GM12878 (cell line): ENCODE measurements at regions not wholly inside any gene's neighbourhood (a gene's known extent, or its start where the extent isn't known, plus 50 kb on each side); places are given as distances from the start of the nearest gene placed in this dataset.

ENCODE experiments used
- ATAC-seq: fragments of 200-7000 bp; cut with Tn5 transposase; 3 replicates; pipeline ENCODE4 v1.9.1; 2020; ENCODE audit warnings: mild to moderate bottlenecking, moderate library complexity
- BruUV-seq: library from RNA; stranded (reverse); fragments of 400-500 nt; replicated peaks from 2 replicates; lab custom pipeline; 2021; lab: Mats Ljungman, UMichigan
- CTCF ChIA-PET: fragments of 300-600 bp; sonication (Branson Sonifier 250); formaldehyde crosslinking; extraction: SDS; loops from one replicate; lab custom pipeline; 2021; ENCODE audit warnings: inconsistent platforms; lab: Yijun Ruan, JAX
- POLR2A ChIA-PET: fragments of 350-600 bp; formaldehyde crosslinking; extraction: SDS; loops from one replicate; lab custom pipeline; 2021; ENCODE audit warnings: inconsistent platforms; lab: Charles Lee
- RAD21 ChIA-PET: fragments of 300-600 bp; sonication (Branson Sonifier 250); formaldehyde crosslinking; loops from one replicate; lab custom pipeline; 2023; ENCODE audit warnings: antibody characterized with exemption; ENCODE audit not compliant: unreplicated experiment; lab: Charles Lee
- SMC1A ChIA-PET: fragments of 300-600 bp; sonication (Branson Sonifier 250); formaldehyde crosslinking; loops from one replicate; lab custom pipeline; 2023; ENCODE audit not compliant: unreplicated experiment, uncharacterized antibody; lab: Charles Lee
- DNase-seq: peaks from one replicate; pipeline ENCODE4 v3.0.0-alpha.2; 2011; ENCODE audit warnings: low read depth, low spot score
- FAIRE-seq: peaks from 3 replicates; lab custom pipeline; 2011; peaks lifted over from hg19 to GRCh38; lab: Jason Lieb, UNC
- H2AFZ ChIP-seq: 2 replicates; pipeline ENCODE4 v1.6.0; 2011; ENCODE audit warnings: low read depth, low read length, control low read depth; ENCODE audit not compliant: control insufficient read depth
- H3K27ac ChIP-seq: 2 replicates; pipeline ENCODE4 v1.5.1; 2011; ENCODE audit warnings: control low read depth; ENCODE audit not compliant: control insufficient read depth, insufficient read depth
- H3K27me3 ChIP-seq, 2 experiments: replicated peaks in 1 of 2; 2 replicates each; pipeline versions ENCODE4 v1.6.0 to v1.6.1; 2011; ENCODE audit warnings: low read length in 1 of 2; ENCODE audit not compliant: control insufficient read depth in 2 of 2, insufficient read depth in 2 of 2
- H3K36me3 ChIP-seq, 2 experiments: 2 replicates each; pipeline ENCODE4 v1.5.1; 2011; ENCODE audit warnings: low read length in 1 of 2; ENCODE audit not compliant: control insufficient read depth in 2 of 2, insufficient read depth in 2 of 2
- H3K4me1 ChIP-seq: 2 replicates; pipeline ENCODE4 v1.6.1; 2011; ENCODE audit warnings: mild to moderate bottlenecking, low read length, moderate library complexity, mixed read lengths; ENCODE audit not compliant: control insufficient read depth, insufficient read depth
- H3K4me2 ChIP-seq: 2 replicates; pipeline ENCODE4 v1.6.0; 2011; ENCODE audit warnings: control low read depth; ENCODE audit not compliant: control insufficient read depth, insufficient read depth
- H3K4me3 ChIP-seq: fragments of 200-600 bp; sonication (generic); 2 replicates; pipeline ENCODE4 v1.5.1; 2016
- H3K79me2 ChIP-seq: 2 replicates; pipeline ENCODE4 v1.6.0; 2011; ENCODE audit warnings: low read length; ENCODE audit not compliant: control insufficient read depth, insufficient read depth
- H3K9ac ChIP-seq: 2 replicates; pipeline ENCODE4 v1.8.0; 2011; ENCODE audit warnings: low read length, control low read depth, mixed read lengths; ENCODE audit not compliant: control insufficient read depth, insufficient read depth
- H3K9me3 ChIP-seq: replicated peaks from 3 replicates; pipeline ENCODE4 v1.5.1; 2011; ENCODE audit warnings: mild to moderate bottlenecking, low read length; ENCODE audit not compliant: control insufficient read depth, insufficient read depth
- H4K20me1 ChIP-seq: 2 replicates; pipeline ENCODE4 v1.6.0; 2011; ENCODE audit not compliant: control insufficient read depth, insufficient read depth
- CHD4 ChIP-seq: fragments of 200-600 bp; sonication (generic); IDR thresholded peaks from 2 replicates; pipeline ENCODE4 v1.6.1; 2016; ENCODE audit warnings: mild to moderate bottlenecking
- CREM ChIP-seq: IDR thresholded peaks from 2 replicates; pipeline ENCODE4 v1.6.1; 2014; ENCODE audit warnings: antibody characterized with exemption, low read depth
- CUX1 ChIP-seq: IDR thresholded peaks from 2 replicates; pipeline ENCODE4 v1.6.1; 2012; ENCODE audit warnings: improper control_type of control experiment, low read depth, low read length; ENCODE audit not compliant: insufficient replicate concordance
- LARP7 ChIP-seq: fragments of 450-650 bp; IDR thresholded peaks from 2 replicates; pipeline ENCODE4 v1.6.1; 2017; ENCODE audit warnings: mild to moderate bottlenecking
- WGBS: methylation state at CpG from one replicate; pipeline ENCODE4 v1.1.6; 2016; ENCODE audit warnings: low lambda C conversion rate; ENCODE audit not compliant: insufficient replicate concordance, insufficient coverage; ENCODE audit errors: missing lambda C conversion rate; 5-methylcytosine and 5-hydroxymethylcytosine counted together
- in situ Hi-C: fragments of 300-500 bp; cut with MboI; formaldehyde crosslinking; loops from 9 replicates; pipeline ENCODE4 v1.14.3; 2018; ENCODE audit warnings: mixed read lengths
- intact Hi-C: fragments of 100-400 bp; cut with micrococcal nuclease; formaldehyde crosslinking; loops from one replicate; pipeline ENCODE4 v1.14.2; 2022; ENCODE audit not compliant: unreplicated experiment

- TF ChIP-seq CUX1 (no peak), CREM (no peak), LARP7 (no peak)
Measured at GRCh38 chr5:4927097-4927496, 213.0 kb upstream of the ADAMTS16 start (continued).

DNA sequence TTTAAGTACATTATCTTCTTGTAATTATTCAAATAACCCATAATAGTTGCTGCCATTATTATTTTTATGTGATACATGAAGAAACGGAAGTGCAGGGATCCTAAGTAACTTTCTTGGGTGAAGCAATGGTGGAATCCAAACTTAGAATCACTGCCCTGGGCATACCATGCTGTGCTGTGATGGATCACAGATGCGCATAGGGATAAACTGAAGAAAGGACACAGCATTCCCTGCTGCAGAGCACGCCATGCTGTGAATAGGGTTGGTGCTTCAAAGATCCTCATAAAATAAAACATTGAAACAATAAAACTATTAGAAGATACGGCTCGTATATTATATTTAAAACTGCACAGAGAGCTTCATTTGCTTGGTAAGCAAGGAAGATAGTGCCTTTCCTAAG, 211.7 kb upstream of the ADAMTS16 start:
- H2AFZ ChIP-seq = no peak overlapping the region
- no peaks in the 10 kb centered on the region for H4K20me1 ChIP-seq
- no peaks in the 10 kb centered on the region for H3K9me3 ChIP-seq
- no peaks in the 10 kb centered on the region for H3K79me2 ChIP-seq
- no peak for DNase-seq
- H3K9ac ChIP-seq = no peak overlapping the region
- in situ Hi-C loops (no loop called here), intact Hi-C loops (no loop called here)
- ChIA-PET CTCF (no interaction called here), POLR2A (no interaction called here), SMC1A (interaction anchor here (1.0 kb wide), 1 partner anchor 9 kb away, joined by 5 read pairs; no protein-coding TSS in a partner anchor), RAD21 (no interaction called here)
- no peak for FAIRE-seq
- WGBS = 35% methylated on average over 5 of the region's 5 CpGs
- no TSS peak for BruUV-seq
- ATAC-seq = no peak
- no peaks in the 10 kb centered on the region for H3K4me1 ChIP-seq
- no peak overlapping the region for H3K27ac ChIP-seq
- no peak overlapping the region for H3K4me3 ChIP-seq
- no peak overlapping the region for H3K4me2 ChIP-seq
- TF ChIP-seq CHD4 = no peak
- no peaks in the 10 kb centered on the region for H3K27me3 ChIP-seq
- no peaks in the 10 kb centered on the region for H3K36me3 ChIP-seq
